Ovary (tissue), 3 donors: ENCODE measurements at regions not wholly inside any gene's neighbourhood (a gene's known extent, or its start where the extent isn't known, plus 50 kb on each side); places are given as distances from the start of the nearest gene placed in this dataset.

Experiments
- EP300 ChIP-seq: sonication (generic); formaldehyde crosslinking; IDR thresholded peaks from one replicate; pipeline ENCODE4 v1.6.1; 2017; ENCODE audit warnings: antibody characterized with exemption
- POLR2A ChIP-seq: fragments of 450-650 bp; IDR thresholded peaks from one replicate; pipeline ENCODE4 v1.6.1; 2017; ENCODE audit warnings: antibody characterized with exemption, mild to moderate bottlenecking, moderate library complexity
- TF ChIP-seq, protein P1 (sequence below), 3 donors: fragments of 450-650 bp in 2 of 3; fragments of 200-600 bp in 1 of 3; IDR thresholded peaks; one replicate each; pipeline versions ENCODE4 v1.5.1 to v1.8.0; 2016 to 2022; ENCODE audit warnings: antibody characterized with exemption in 3 of 3, mild to moderate bottlenecking in 1 of 3
- donor health status: DM: no; HTN: no; CAD: no.

DNA sequence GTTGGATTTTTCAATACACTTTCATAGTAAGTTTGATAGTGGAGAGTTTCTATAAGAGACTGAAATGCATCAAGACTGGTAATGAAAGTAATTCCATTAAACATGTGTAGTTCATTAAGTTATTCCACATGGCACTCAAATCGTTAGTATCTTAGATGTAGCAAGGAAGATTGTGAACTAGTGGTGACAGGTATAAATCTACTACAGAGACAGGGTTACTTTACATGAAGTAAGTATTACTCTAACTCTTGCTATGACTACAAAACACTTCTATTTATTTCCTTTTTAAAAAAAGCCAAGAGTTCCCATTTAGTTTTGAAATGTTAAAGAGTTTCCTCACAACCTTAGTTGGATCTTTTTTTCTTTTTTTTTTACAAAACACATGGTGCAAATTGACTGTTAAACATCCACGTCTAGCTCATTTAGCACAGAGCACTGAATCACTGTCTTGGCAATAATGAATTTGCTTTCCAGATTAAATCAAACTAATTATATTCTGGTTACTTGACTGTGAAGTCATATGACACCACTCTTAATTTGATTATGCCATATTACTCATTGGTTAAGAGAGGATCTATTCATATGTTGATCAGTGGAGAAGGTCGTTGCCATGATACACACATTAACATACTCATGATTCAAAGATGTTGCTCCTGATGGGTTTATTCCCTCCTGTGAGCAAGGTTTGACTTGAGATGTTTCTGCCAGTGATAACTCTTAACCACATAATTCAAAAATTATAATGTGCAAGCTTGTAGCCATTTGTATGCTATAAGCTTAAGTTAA is 644.8 kb downstream of the EFNA5 start:
- TF ChIP-seq, protein P1, sequence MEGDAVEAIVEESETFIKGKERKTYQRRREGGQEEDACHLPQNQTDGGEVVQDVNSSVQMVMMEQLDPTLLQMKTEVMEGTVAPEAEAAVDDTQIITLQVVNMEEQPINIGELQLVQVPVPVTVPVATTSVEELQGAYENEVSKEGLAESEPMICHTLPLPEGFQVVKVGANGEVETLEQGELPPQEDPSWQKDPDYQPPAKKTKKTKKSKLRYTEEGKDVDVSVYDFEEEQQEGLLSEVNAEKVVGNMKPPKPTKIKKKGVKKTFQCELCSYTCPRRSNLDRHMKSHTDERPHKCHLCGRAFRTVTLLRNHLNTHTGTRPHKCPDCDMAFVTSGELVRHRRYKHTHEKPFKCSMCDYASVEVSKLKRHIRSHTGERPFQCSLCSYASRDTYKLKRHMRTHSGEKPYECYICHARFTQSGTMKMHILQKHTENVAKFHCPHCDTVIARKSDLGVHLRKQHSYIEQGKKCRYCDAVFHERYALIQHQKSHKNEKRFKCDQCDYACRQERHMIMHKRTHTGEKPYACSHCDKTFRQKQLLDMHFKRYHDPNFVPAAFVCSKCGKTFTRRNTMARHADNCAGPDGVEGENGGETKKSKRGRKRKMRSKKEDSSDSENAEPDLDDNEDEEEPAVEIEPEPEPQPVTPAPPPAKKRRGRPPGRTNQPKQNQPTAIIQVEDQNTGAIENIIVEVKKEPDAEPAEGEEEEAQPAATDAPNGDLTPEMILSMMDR (IDR thresholded peaks at IDR 0.05) = no peak
- no peak for TF ChIP-seq EP300
- TF ChIP-seq POLR2A = no peak
